Gastroesophageal sphincter (tissue), 4 donors: ENCODE measurements at regions not wholly inside any gene's neighbourhood (a gene's known extent, or its start where the extent isn't known, plus 50 kb on each side); places are given as distances from the start of the nearest gene placed in this dataset.

Experiments
- ATAC-seq: fragments of 150-250 bp; one replicate; pipeline ENCODE4 v1.9.1; 2016; ENCODE audit warnings: mild to moderate bottlenecking, moderate library complexity
- H3K27ac ChIP-seq, 4 donors: fragments of 200-600 bp; sonication (generic) in 3 of 4; 1 replicate in 3 of 4; 2 replicates in 1 of 4; pipeline ENCODE4 v1.5.1; 2016 to 2019
- H3K27me3 ChIP-seq: fragments of 200-600 bp; sonication (generic); one replicate; pipeline ENCODE4 v1.5.1; 2019
- H3K36me3 ChIP-seq, 2 donors: fragments of 200-600 bp; sonication (generic); one replicate each; pipeline ENCODE4 v1.5.1; 2019; ENCODE audit warnings: control low read depth in 1 of 2
- H3K4me1 ChIP-seq, 3 donors: fragments of 200-600 bp; sonication (generic); 1 replicate in 2 of 3; 2 replicates in 1 of 3; pipeline ENCODE4 v1.5.1; 2016 to 2019; ENCODE audit warnings: control low read depth in 2 of 3
- H3K4me3 ChIP-seq, 2 donors: fragments of 200-600 bp; sonication (generic); one replicate each; pipeline ENCODE4 v1.5.1; 2019; ENCODE audit warnings: mild to moderate bottlenecking in 1 of 2, moderate library complexity in 1 of 2
- H3K9me3 ChIP-seq, 3 donors: fragments of 200-600 bp; sonication (generic); one replicate each; pipeline ENCODE4 v1.5.1; 2017 to 2019; ENCODE audit warnings: control low read depth in 2 of 3
- EP300 ChIP-seq: sonication (generic); formaldehyde crosslinking; IDR thresholded peaks from one replicate; pipeline ENCODE4 v1.6.1; 2017; ENCODE audit warnings: antibody characterized with exemption, mild to moderate bottlenecking
- POLR2A ChIP-seq, 2 donors: fragments of 450-650 bp; IDR thresholded peaks; one replicate each; pipeline ENCODE4 v1.6.1; 2017; ENCODE audit warnings: antibody characterized with exemption in 2 of 2, mild to moderate bottlenecking in 2 of 2, moderate library complexity in 1 of 2
- POLR2AphosphoS5 ChIP-seq: sonication (generic); formaldehyde crosslinking; IDR thresholded peaks from one replicate; pipeline ENCODE4 v1.6.1; 2017; ENCODE audit warnings: antibody characterized with exemption
- WGBS, 2 donors: methylation state at CpG; one replicate each; pipeline ENCODE4 v1.1.5; 2018; ENCODE audit warnings: low coverage in 1 of 2; 5-methylcytosine and 5-hydroxymethylcytosine counted together
- TF ChIP-seq, protein P1 (sequence below), 4 experiments: fragments of 200-600 bp in 2 of 4; fragments of 450-650 bp in 2 of 4; sonication (generic) in 1 of 4; IDR thresholded peaks; one replicate each; pipeline ENCODE4 v1.5.1; 2017 to 2019; ENCODE audit warnings: antibody characterized with exemption in 4 of 4, mild to moderate bottlenecking in 2 of 4, moderate library complexity in 2 of 4

DNA sequence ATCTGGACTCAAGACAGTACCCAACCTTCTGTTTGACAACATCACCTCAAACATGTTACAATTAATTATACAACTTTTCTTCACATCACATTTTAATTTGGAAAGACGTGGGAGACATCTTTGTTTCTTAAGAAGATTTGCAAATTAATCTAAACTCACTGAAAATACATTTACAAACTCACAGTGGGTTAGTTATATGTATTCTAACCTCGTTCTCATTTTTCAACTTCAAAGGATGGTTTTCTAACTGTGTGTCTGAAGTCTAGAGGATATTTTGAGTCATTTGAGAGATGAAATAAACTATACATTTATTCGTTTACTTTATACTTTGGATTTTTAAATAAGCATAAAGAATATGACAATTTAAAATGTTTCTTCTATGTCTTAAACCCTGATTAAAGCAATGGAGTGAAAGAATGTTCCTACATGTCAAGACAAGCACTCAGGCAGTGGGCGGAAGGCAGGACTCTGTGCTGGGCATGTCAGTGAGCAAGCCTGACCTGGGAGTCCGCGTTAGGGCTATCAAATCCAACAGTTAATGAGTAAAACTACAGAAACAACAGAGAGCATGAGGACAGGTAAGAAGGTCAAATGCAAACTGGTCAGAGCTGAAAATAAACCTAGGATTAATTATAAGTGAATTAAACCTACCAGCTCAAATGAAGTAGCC lies 76.5 kb upstream of the CTTNBP2NL start:
- no peak for TF ChIP-seq POLR2AphosphoS5
- TF ChIP-seq, protein P1, sequence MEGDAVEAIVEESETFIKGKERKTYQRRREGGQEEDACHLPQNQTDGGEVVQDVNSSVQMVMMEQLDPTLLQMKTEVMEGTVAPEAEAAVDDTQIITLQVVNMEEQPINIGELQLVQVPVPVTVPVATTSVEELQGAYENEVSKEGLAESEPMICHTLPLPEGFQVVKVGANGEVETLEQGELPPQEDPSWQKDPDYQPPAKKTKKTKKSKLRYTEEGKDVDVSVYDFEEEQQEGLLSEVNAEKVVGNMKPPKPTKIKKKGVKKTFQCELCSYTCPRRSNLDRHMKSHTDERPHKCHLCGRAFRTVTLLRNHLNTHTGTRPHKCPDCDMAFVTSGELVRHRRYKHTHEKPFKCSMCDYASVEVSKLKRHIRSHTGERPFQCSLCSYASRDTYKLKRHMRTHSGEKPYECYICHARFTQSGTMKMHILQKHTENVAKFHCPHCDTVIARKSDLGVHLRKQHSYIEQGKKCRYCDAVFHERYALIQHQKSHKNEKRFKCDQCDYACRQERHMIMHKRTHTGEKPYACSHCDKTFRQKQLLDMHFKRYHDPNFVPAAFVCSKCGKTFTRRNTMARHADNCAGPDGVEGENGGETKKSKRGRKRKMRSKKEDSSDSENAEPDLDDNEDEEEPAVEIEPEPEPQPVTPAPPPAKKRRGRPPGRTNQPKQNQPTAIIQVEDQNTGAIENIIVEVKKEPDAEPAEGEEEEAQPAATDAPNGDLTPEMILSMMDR (IDR thresholded peaks at IDR 0.05) = no peak
- TF ChIP-seq EP300 = no peak
- no peak for TF ChIP-seq POLR2A (IDR thresholded peaks at IDR 0.05)
- Histone ChIP-seq H3K27me3 (no peaks in the 10 kb centered on the region), H3K27ac (peak overlapping the region in 1 of 4 donors; percentile 81), H3K9me3 (no peaks in the 10 kb centered on the region), H3K4me3 (no peak overlapping the region), H3K36me3 (no peaks in the 10 kb centered on the region), H3K4me1 (peaks cover 5 to 57% (median 15%) of the 10 kb centered on the region in 3 donors)
- WGBS, 2 donors = 53 to 70% methylated on average over 6 of the region's 6 CpGs
- no peak for ATAC-seq

DNA sequence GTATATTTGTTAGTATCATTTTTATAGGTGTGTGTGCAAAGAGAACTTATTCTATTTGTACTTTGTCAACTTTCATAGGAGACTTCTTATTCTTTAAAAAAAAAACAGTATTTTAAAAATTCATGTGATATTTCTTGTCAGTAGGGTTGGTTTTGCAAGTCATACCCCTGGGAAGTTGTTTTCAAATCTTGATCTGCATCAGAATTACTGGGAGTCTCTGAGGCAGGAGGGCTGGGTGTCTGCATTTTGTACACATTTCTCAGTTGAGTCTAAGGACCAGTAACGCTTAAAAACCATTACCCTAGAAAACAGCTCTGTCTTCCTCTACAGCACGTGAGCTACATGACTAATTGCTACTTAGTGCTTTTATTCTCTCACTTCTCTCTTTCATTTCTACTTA lies 76.0 kb upstream of the CTTNBP2NL start:
- whole genome bisulfite sequencing, 2 donors = 61 to 87% methylated on average over 2 of the region's 2 CpGs
- H3K4me1 ChIP-seq = peaks cover 5 to 58% (median 15%) of the 10 kb centered on the region in 3 donors
- H3K4me3 ChIP-seq = no peak overlapping the region
- no peaks in the 10 kb centered on the region for H3K9me3 ChIP-seq
- H3K27me3 ChIP-seq = no peaks in the 10 kb centered on the region
- no peak for TF ChIP-seq EP300
- TF ChIP-seq, protein P1 (IDR thresholded peaks at IDR 0.05) = no peak
- no peak for TF ChIP-seq POLR2AphosphoS5
- no peak for TF ChIP-seq POLR2A (IDR thresholded peaks at IDR 0.05)
- no peak overlapping the region for H3K27ac ChIP-seq
- no peaks in the 10 kb centered on the region for H3K36me3 ChIP-seq
- ATAC-seq = no peak

DNA sequence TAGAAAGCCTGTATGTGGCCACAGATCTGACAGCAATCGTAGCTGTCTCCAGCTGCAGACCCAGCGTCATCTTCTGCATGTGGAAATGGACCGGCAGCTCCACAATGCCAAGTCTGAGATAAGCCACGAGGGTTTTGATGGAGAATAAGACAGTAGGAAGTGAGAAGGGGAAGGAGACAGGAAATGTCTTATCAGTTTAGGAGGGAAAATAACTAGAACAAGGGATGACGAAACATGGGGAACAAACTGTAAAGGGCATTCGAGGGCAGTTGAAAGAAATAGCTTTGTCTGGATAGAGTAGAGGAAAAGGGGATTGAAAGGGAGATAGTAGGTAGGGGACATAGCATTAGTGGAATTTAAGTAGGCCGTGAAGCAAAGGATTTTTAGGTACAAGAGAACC lies 74.0 kb upstream of the CTTNBP2NL start:
- Histone ChIP-seq H3K36me3 (no peaks in the 10 kb centered on the region), H3K4me3 (no peak overlapping the region), H3K27ac (no peak overlapping the region), H3K27me3 (no peaks in the 10 kb centered on the region), H3K4me1 (peaks cover 5 to 55% (median 15%) of the 10 kb centered on the region in 3 donors), H3K9me3 (no peaks in the 10 kb centered on the region)
- ATAC-seq = no peak
- TF ChIP-seq POLR2AphosphoS5 (no peak), EP300 (no peak), POLR2A (IDR thresholded peaks at IDR 0.05) (no peak)
- TF ChIP-seq, protein P1 (IDR thresholded peaks at IDR 0.05) = no peak
- WGBS, 2 donors = 55 to 97% methylated on average over 3 to 7 of the region's 7 CpGs

DNA sequence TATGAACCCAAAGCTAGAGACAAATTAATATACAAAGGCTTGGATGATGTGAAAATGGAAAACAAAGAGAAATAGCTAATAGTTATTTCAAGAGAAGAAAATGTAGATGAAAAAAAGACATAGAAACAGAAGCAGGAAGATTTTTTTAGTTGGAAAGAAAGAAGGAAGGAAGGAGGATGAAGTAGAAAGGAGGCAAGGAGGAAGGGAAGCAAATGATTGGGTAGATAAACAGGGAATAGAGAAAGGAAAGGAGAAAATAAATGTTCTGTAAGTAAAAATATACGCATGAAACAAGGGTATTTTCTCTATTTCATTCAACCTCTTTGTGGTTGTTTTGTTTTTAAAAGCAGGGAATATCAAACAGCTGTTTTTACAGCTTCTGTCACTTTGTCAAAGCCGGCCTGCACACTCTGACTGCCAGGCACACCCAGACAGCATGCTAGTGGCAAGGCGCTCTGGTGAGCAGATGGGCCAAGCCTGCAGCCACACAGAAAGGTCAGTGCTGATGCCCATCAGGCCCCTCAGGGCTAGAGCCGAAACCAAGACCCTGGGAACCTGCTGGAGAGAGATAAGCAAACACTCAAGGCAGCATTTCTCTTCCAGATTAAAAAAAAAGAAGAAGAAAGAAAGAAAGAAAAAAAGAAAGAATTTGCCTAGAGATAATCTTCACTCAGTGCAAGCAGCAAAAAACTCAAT lies 72.9 kb upstream of the CTTNBP2NL start:
- ATAC-seq = no peak
- H3K36me3 ChIP-seq = no peaks in the 10 kb centered on the region
- no peak overlapping the region for H3K4me3 ChIP-seq
- TF ChIP-seq, protein P1 (IDR thresholded peaks at IDR 0.05) = no peak
- no peak for TF ChIP-seq POLR2AphosphoS5
- no peak for TF ChIP-seq EP300
- TF ChIP-seq POLR2A (IDR thresholded peaks at IDR 0.05) = no peak
- WGBS, 2 donors = 46 to 84% methylated on average over 2 to 3 of the region's 4 CpGs
- no peaks in the 10 kb centered on the region for H3K27me3 ChIP-seq
- peaks cover 5 to 43% (median 13%) of the 10 kb centered on the region in 3 donors for H3K4me1 ChIP-seq
- H3K9me3 ChIP-seq = no peaks in the 10 kb centered on the region
- H3K27ac ChIP-seq = no peak overlapping the region

DNA sequence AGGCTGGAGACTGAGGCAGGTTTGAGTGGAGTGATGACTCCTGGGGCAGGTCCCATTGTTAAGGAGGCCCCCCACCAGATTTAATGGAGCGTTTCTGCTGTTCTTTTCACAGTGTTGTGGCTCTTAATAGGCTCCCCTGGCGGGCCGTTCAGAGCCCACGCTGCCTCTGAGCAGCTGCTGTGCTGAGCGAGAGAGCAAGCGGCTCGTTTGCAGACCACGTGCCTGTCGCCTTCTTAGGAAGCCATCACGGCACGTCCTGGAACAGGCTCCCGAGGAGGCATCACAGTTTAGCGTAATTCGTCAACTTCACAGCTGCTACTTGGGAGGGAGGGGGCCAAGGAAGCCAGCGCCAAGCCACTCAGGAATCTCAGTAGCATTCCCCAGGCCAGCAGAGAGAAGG lies 70.5 kb upstream of the CTTNBP2NL start:
- peak overlapping the region in 1 of 4 donors; percentile 31 for H3K27ac ChIP-seq
- no CpG with 5 or more reads among the region's 15 CpGs for WGBS, 2 donors
- peaks cover 0 to 20% (median 3%) of the 10 kb centered on the region in 3 donors for H3K4me1 ChIP-seq
- H3K36me3 ChIP-seq = no peaks in the 10 kb centered on the region
- peak; percentile 69 for ATAC-seq
- TF ChIP-seq POLR2AphosphoS5 (peak; percentile 54), EP300 (no peak), POLR2A (IDR thresholded peaks at IDR 0.05) (no peak)
- no peak overlapping the region for H3K4me3 ChIP-seq
- H3K27me3 ChIP-seq = no peaks in the 10 kb centered on the region
- H3K9me3 ChIP-seq = no peaks in the 10 kb centered on the region
